ENCODE measurements at regions not wholly inside any gene's neighbourhood (a gene's known extent, or its start where the extent isn't known, plus 50 kb on each side); places are given as distances from the start of the nearest gene placed in this dataset.

DNA sequence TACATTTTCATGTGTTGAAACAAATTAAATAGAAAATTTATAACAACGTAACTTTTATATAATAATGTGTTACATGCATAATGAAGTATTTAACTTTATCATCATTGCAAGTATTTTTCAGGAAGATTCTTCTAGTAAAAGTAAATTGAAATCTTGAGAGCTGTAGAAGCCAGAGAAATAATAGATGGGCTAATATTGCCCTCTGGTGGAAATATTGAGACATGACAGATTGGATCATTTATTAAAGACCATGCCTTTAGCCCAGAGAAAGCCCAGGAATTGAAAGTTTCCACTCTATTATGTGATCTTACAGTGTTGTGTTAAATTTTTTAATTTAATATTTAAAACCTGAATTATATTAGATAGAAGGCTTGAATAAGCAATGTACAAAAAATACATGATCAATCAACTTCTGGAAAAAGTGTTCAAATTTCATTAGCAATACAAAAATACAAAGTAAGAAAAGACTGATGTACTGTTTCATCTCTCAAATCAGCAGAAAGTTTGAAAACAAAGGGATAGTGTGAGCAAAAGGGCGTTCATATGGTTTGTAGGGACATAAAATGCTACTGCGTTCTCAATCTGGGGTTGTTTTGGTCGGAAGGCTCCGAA, 52.7 kb upstream of the SPTSSB start:
- peak; percentile 42 to 58 for DNase-seq (ENCODE audit: low read depth in 1 of 2, low spot score in 1 of 2)

GRCh38 chr3:161422171-161422700, 50.9 kb upstream of the SPTSSB start:
- no peak for TF ChIP-seq CTCF (IDR thresholded peaks at IDR 0.05; ENCODE audit: low read depth, low read length)
- no peaks in the 10 kb centered on the region for H3K36me3 ChIP-seq
- no peak for DNase-seq (ENCODE audit: low read depth in 1 of 2, low spot score in 1 of 2)
- peak overlapping the region; percentile 35 for H3K27ac ChIP-seq
- H3K27me3 ChIP-seq = no peaks in the 10 kb centered on the region
- peaks cover 8% of the 10 kb centered on the region for H3K4me1 ChIP-seq (ENCODE audit: low read depth)
- no peak overlapping the region for H3K4me3 ChIP-seq
- H3K9me3 ChIP-seq (ENCODE audit: low read depth) = no peaks in the 10 kb centered on the region

More for the DNA sequence above, 52.7 kb upstream of the SPTSSB start:
- no peaks in the 10 kb centered on the region for H3K9me3 ChIP-seq (ENCODE audit: low read depth)
- H3K36me3 ChIP-seq = no peaks in the 10 kb centered on the region
- H3K27me3 ChIP-seq = no peaks in the 10 kb centered on the region
- no peak overlapping the region for H3K4me3 ChIP-seq
- TF ChIP-seq CTCF (IDR thresholded peaks at IDR 0.05; ENCODE audit: low read depth, low read length) = peak; percentile 45
- H3K27ac ChIP-seq = no peak overlapping the region
- peaks cover 8% of the 10 kb centered on the region for H3K4me1 ChIP-seq (ENCODE audit: low read depth)

Data from cardiac muscle cell (in vitro differentiated cells and primary cell).